H9 (cell line): ENCODE measurements at regions not wholly inside any gene's neighbourhood (a gene's known extent, or its start where the extent isn't known, plus 50 kb on each side); places are given as distances from the start of the nearest gene placed in this dataset.

Experiments used
- DNase-seq: peaks from one replicate; pipeline ENCODE4 v3.0.0-alpha.2; 2017
- H2AFZ ChIP-seq: one replicate; pipeline ENCODE4 v1.6.1; 2013; ENCODE audit warnings: mild to moderate bottlenecking, low read length, control low read depth, moderate library complexity
- H2AK5ac ChIP-seq: 2 replicates; pipeline ENCODE4 v1.6.1; 2013; ENCODE audit warnings: low read length, control low read depth, mixed read lengths; ENCODE audit not compliant: insufficient read length
- H2BK120ac ChIP-seq: one replicate; pipeline ENCODE4 v1.6.1; 2013; ENCODE audit warnings: low read depth, mild to moderate bottlenecking, low read length, control low read depth, inconsistent platforms; ENCODE audit not compliant: poor library complexity, severe bottlenecking
- H2BK12ac ChIP-seq: 2 replicates; pipeline ENCODE4 v1.6.1; 2013; ENCODE audit warnings: low read length, control low read depth, mixed read lengths, low read depth; ENCODE audit not compliant: insufficient read length
- H2BK15ac ChIP-seq: 2 replicates; pipeline ENCODE4 v1.6.1; 2013; ENCODE audit warnings: low read depth, low read length, control low read depth
- H2BK20ac ChIP-seq: one replicate; pipeline ENCODE4 v1.6.1; 2013; ENCODE audit warnings: low read depth, mild to moderate bottlenecking, low read length, control low read depth, inconsistent platforms; ENCODE audit not compliant: poor library complexity, severe bottlenecking
- H2BK5ac ChIP-seq: 2 replicates; pipeline ENCODE4 v1.6.1; 2013; ENCODE audit warnings: low read length, control low read depth, mixed read lengths; ENCODE audit not compliant: insufficient read length
- H3K14ac ChIP-seq: 2 replicates; pipeline ENCODE4 v1.6.1; 2013; ENCODE audit warnings: low read length, control low read depth; ENCODE audit not compliant: insufficient read depth
- H3K18ac ChIP-seq: 2 replicates; pipeline ENCODE4 v1.6.1; 2013; ENCODE audit warnings: low read depth, mild to moderate bottlenecking, mixed read lengths, low read length, control low read depth; ENCODE audit not compliant: insufficient read length
- H3K23ac ChIP-seq: 2 replicates; pipeline ENCODE4 v1.6.1; 2013; ENCODE audit warnings: low read length, control low read depth, mixed read lengths, low read depth; ENCODE audit not compliant: insufficient read length
- H3K23me2 ChIP-seq: 2 replicates; pipeline ENCODE4 v1.6.1; 2013; ENCODE audit warnings: low read depth, mild to moderate bottlenecking, mixed read lengths, low read length, control low read depth; ENCODE audit not compliant: insufficient read length, poor library complexity, severe bottlenecking
- H3K27ac ChIP-seq: 2 replicates; pipeline ENCODE4 v1.5.1; 2013; ENCODE audit warnings: low read length, control low read depth, mixed read lengths, low read depth; ENCODE audit not compliant: insufficient read length
- H3K27me3 ChIP-seq: 2 replicates; pipeline ENCODE4 v1.6.1; 2013; ENCODE audit warnings: low read length, control low read depth, inconsistent platforms; ENCODE audit not compliant: insufficient read depth
- H3K4ac ChIP-seq: 2 replicates; pipeline ENCODE4 v1.6.1; 2013; ENCODE audit warnings: low read depth, mild to moderate bottlenecking, control low read depth, inconsistent platforms, low read length, moderate library complexity
- H3K4me1 ChIP-seq: 2 replicates; pipeline ENCODE4 v1.6.1; 2013; ENCODE audit warnings: low read length, control low read depth, inconsistent platforms; ENCODE audit not compliant: insufficient read depth
- H3K4me2 ChIP-seq: 2 replicates; pipeline ENCODE4 v1.6.1; 2013; ENCODE audit warnings: low read length, control low read depth, mixed read lengths; ENCODE audit not compliant: insufficient read length, insufficient read depth
- H3K56ac ChIP-seq: 2 replicates; pipeline ENCODE4 v1.6.1; 2013; ENCODE audit warnings: low read depth, mild to moderate bottlenecking, mixed read lengths, low read length, control low read depth; ENCODE audit not compliant: insufficient read length
- H3K79me1 ChIP-seq: 2 replicates; pipeline ENCODE4 v1.6.1; 2013; ENCODE audit warnings: low read depth, mild to moderate bottlenecking, moderate library complexity, low read length, control low read depth, inconsistent platforms; ENCODE audit not compliant: insufficient read depth, poor library complexity, severe bottlenecking
- H3K79me2 ChIP-seq: 2 replicates; pipeline ENCODE4 v1.6.1; 2013; ENCODE audit warnings: low read length, control low read depth, inconsistent platforms; ENCODE audit not compliant: insufficient read depth
- H3K9ac ChIP-seq: 2 replicates; pipeline ENCODE4 v1.6.1; 2013; ENCODE audit warnings: low read length, control low read depth, mixed read lengths; ENCODE audit not compliant: insufficient read length; ENCODE audit errors: extremely low read depth
- H3K9me3 ChIP-seq: one replicate; pipeline ENCODE4 v1.6.1; 2013; ENCODE audit warnings: low read depth, low read length, inconsistent platforms; ENCODE audit not compliant: control insufficient read depth
- H3T11ph ChIP-seq: one replicate; pipeline ENCODE4 v1.6.1; 2013; ENCODE audit warnings: mild to moderate bottlenecking, low read length, control low read depth, inconsistent platforms
- H4K20me1 ChIP-seq: one replicate; pipeline ENCODE4 v1.6.1; 2013; ENCODE audit not compliant: control insufficient read depth, insufficient read length, insufficient read depth
- H4K5ac ChIP-seq: 2 replicates; pipeline ENCODE4 v1.6.1; 2013; ENCODE audit warnings: low read depth, mild to moderate bottlenecking, mixed read lengths, low read length, control low read depth; ENCODE audit not compliant: insufficient read length
- H4K8ac ChIP-seq: replicated peaks from 2 replicates; pipeline ENCODE4 v1.6.1; 2013; ENCODE audit warnings: low read length, control low read depth, mixed read lengths, low read depth; ENCODE audit not compliant: insufficient read length
- H4K91ac ChIP-seq: 2 replicates; pipeline ENCODE4 v1.6.1; 2013; ENCODE audit warnings: low read depth, mild to moderate bottlenecking, moderate library complexity, mixed read lengths, low read length, control low read depth; ENCODE audit not compliant: insufficient read length
- H3K27ac Mint-ChIP-seq, 3 experiments: 2 replicates in 2 of 3; 3 replicates in 1 of 3; pipeline ENCODE4 v1.8.0; 2020 to 2021; ENCODE audit warnings: mixed read lengths in 3 of 3, mild to moderate bottlenecking in 1 of 3, moderate library complexity in 1 of 3
- H3K27me3 Mint-ChIP-seq: 2 replicates; pipeline ENCODE4 v1.8.0; 2021; ENCODE audit warnings: low read depth, mild to moderate bottlenecking, moderate library complexity, mixed read lengths
- H3K36me3 Mint-ChIP-seq, 3 experiments: 2 replicates in 2 of 3; 3 replicates in 1 of 3; pipeline ENCODE4 v1.8.0; 2020 to 2021; ENCODE audit warnings: low read depth in 3 of 3, mixed read lengths in 3 of 3; ENCODE audit not compliant: insufficient read depth in 1 of 3
- H3K4me1 Mint-ChIP-seq, 2 experiments: 2 replicates each; pipeline ENCODE4 v1.8.0; 2020; ENCODE audit warnings: mixed read lengths in 2 of 2
- H3K4me3 Mint-ChIP-seq, 2 experiments: 2 replicates in 1 of 2; 3 replicates in 1 of 2; pipeline ENCODE4 v1.8.0; 2020 to 2021; ENCODE audit warnings: mild to moderate bottlenecking in 2 of 2, mixed read lengths in 2 of 2, moderate library complexity in 1 of 2
- H3K9me3 Mint-ChIP-seq, 2 experiments: 2 replicates in 1 of 2; 3 replicates in 1 of 2; pipeline ENCODE4 v1.8.0; 2020; ENCODE audit warnings: mild to moderate bottlenecking in 2 of 2, mixed read lengths in 2 of 2, moderate library complexity in 1 of 2
- WGBS: extraction: QIAGEN DNeasy Blood & Tissue Kit; methylation state at CpG from one replicate; pipeline ENCODE4 v1.1.7; 2013; ENCODE audit warnings: missing lambda C conversion rate, low lambda C conversion rate, mixed read lengths; ENCODE audit not compliant: insufficient read length; ENCODE audit errors: extremely low coverage; 5-methylcytosine and 5-hydroxymethylcytosine counted together
- TF ChIP-seq, protein P1 (sequence below): fragments of 200-600 bp; sonication (generic); conservative IDR thresholded peaks from 3 replicates; pipeline ENCODE4 v1.8.0; 2021; ENCODE audit warnings: antibody characterized with exemption, mild to moderate bottlenecking

DNA sequence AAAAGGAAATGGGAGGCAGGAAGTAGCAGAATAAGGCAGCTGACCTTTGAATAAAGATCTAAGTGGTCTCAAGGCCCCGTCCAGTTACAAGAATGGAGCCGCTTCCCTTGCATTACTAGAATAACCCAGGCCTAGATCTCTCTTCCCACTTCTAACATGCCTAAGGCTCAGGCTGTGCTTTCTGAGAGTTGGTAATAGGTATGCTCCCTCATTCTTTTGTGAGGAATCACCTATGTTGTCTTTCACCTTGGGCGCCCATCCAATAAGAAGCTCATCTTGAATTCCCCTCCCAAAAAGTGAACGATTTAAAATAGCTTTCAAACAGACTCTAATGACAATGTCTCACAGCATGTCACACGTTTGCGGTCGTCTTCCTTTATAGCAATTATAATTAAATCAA, 101.2 kb downstream of the KCNJ2 start:
- Mint-ChIP-seq H3K4me3 (no peak overlapping the region), H3K9me3 (peaks cover 5 to 6% of the 10 kb centered on the region in 2 experiments; a peak in 3 of 5 replicates), H3K27me3 (no peaks in the 10 kb centered on the region), H3K36me3 (peaks cover 0 to 4% (median 2%) of the 10 kb centered on the region in 3 experiments; a peak in 2 of 7 replicates), H3K4me1 (peaks cover 10 to 12% of the 10 kb centered on the region in 2 experiments), H3K27ac (no peak overlapping the region)
- Histone ChIP-seq H4K91ac (no peak overlapping the region), H2BK120ac (no peak overlapping the region), H3K23ac (no peak overlapping the region), H2BK5ac (no peak overlapping the region), H2BK12ac (no peak overlapping the region), H3K79me2 (no peaks in the 10 kb centered on the region), H2BK20ac (no peak overlapping the region), H3K9ac (no peak overlapping the region), H3K9me3 (no peaks in the 10 kb centered on the region), H2BK15ac (no peak overlapping the region), H4K20me1 (no peaks in the 10 kb centered on the region), H3K23me2 (no peaks in the 10 kb centered on the region), H3K27me3 (no peaks in the 10 kb centered on the region), H4K8ac (no peak overlapping the region), H3K18ac (no peak overlapping the region), H3T11ph (no peak overlapping the region), H3K4ac (no peak overlapping the region), H3K4me1 (no peaks in the 10 kb centered on the region; the same call in 1 of the 2 replicates), H2AFZ (no peak overlapping the region), H3K27ac (no peak overlapping the region), H4K5ac (no peak overlapping the region), H3K79me1 (no peaks in the 10 kb centered on the region), H3K14ac (no peak overlapping the region), H2AK5ac (no peak overlapping the region), H3K56ac (no peak overlapping the region), H3K4me2 (no peak overlapping the region)
- TF ChIP-seq, protein P1, sequence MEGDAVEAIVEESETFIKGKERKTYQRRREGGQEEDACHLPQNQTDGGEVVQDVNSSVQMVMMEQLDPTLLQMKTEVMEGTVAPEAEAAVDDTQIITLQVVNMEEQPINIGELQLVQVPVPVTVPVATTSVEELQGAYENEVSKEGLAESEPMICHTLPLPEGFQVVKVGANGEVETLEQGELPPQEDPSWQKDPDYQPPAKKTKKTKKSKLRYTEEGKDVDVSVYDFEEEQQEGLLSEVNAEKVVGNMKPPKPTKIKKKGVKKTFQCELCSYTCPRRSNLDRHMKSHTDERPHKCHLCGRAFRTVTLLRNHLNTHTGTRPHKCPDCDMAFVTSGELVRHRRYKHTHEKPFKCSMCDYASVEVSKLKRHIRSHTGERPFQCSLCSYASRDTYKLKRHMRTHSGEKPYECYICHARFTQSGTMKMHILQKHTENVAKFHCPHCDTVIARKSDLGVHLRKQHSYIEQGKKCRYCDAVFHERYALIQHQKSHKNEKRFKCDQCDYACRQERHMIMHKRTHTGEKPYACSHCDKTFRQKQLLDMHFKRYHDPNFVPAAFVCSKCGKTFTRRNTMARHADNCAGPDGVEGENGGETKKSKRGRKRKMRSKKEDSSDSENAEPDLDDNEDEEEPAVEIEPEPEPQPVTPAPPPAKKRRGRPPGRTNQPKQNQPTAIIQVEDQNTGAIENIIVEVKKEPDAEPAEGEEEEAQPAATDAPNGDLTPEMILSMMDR, result no peak
- DNase-seq, result no peak
- no CpG with 5 or more reads among the region's 7 CpGs for WGBS
